Nephron (organoid): ENCODE measurements at regions not wholly inside any gene's neighbourhood (a gene's known extent, or its start where the extent isn't known, plus 50 kb on each side); places are given as distances from the start of the nearest gene placed in this dataset.
A peak's percentile ranks its signal among the peaks of the same experiment; 100 is the strongest.

Experiments used
- H3K27ac Mint-ChIP-seq, 3 experiments: 2 replicates each; pipeline ENCODE4 v1.8.0; 2020; ENCODE audit warnings: mixed read lengths in 3 of 3, mild to moderate bottlenecking in 2 of 3, moderate library complexity in 1 of 3
- H3K27me3 Mint-ChIP-seq: 2 replicates; pipeline ENCODE4 v1.8.0; 2021; ENCODE audit warnings: low read depth, mild to moderate bottlenecking, moderate library complexity, mixed read lengths
- H3K36me3 Mint-ChIP-seq: 2 replicates; pipeline ENCODE4 v1.8.0; 2020; ENCODE audit warnings: low read depth, mixed read lengths
- H3K4me1 Mint-ChIP-seq: 2 replicates; pipeline ENCODE4 v1.8.0; 2020; ENCODE audit warnings: mixed read lengths
- H3K4me3 Mint-ChIP-seq, 3 experiments: 2 replicates each; pipeline ENCODE4 v1.8.0; 2020; ENCODE audit warnings: mild to moderate bottlenecking in 3 of 3, mixed read lengths in 3 of 3, moderate library complexity in 2 of 3
- H3K9me3 Mint-ChIP-seq: 2 replicates; pipeline ENCODE4 v1.8.0; 2020; ENCODE audit warnings: mixed read lengths
- TF ChIP-seq, protein P1 (sequence below), 3 experiments: fragments of 200-600 bp; sonication (generic); IDR thresholded peaks; one replicate each; pipeline ENCODE4 v1.5.0; 2021; ENCODE audit warnings: antibody characterized with exemption in 3 of 3; ENCODE audit not compliant: unreplicated experiment in 3 of 3

DNA sequence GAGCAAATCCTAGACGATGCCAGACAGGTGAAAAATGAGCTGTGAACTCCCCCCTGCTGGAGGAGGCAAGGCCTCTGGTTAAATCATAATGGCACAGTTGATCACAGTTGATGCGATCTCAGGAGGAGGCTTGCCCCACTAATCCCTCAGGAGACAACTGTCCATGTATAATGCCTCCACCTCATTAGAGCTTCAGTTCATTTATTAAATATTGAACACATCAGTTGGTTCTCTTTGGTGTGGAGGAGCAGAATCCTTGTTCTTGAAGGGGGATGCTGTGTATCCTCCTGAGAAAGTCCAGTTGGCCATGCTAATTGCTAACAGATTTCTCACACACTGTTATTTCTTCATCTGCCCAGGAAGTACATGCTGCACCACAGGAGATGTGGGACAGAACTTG, 290.5 kb downstream of the IGSF11 start:
- Mint-ChIP-seq H3K27me3 (no peaks in the 10 kb centered on the region), H3K27ac (no peak overlapping the region), H3K36me3 (no peaks in the 10 kb centered on the region), H3K4me3 (no peak overlapping the region), H3K4me1 (no peaks in the 10 kb centered on the region), H3K9me3 (peaks cover 2% of the 10 kb centered on the region)
- TF ChIP-seq, protein P1, sequence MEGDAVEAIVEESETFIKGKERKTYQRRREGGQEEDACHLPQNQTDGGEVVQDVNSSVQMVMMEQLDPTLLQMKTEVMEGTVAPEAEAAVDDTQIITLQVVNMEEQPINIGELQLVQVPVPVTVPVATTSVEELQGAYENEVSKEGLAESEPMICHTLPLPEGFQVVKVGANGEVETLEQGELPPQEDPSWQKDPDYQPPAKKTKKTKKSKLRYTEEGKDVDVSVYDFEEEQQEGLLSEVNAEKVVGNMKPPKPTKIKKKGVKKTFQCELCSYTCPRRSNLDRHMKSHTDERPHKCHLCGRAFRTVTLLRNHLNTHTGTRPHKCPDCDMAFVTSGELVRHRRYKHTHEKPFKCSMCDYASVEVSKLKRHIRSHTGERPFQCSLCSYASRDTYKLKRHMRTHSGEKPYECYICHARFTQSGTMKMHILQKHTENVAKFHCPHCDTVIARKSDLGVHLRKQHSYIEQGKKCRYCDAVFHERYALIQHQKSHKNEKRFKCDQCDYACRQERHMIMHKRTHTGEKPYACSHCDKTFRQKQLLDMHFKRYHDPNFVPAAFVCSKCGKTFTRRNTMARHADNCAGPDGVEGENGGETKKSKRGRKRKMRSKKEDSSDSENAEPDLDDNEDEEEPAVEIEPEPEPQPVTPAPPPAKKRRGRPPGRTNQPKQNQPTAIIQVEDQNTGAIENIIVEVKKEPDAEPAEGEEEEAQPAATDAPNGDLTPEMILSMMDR (IDR thresholded peaks at IDR 0.05; ENCODE audit: unreplicated experiment in 3 of 3), result no peak

DNA sequence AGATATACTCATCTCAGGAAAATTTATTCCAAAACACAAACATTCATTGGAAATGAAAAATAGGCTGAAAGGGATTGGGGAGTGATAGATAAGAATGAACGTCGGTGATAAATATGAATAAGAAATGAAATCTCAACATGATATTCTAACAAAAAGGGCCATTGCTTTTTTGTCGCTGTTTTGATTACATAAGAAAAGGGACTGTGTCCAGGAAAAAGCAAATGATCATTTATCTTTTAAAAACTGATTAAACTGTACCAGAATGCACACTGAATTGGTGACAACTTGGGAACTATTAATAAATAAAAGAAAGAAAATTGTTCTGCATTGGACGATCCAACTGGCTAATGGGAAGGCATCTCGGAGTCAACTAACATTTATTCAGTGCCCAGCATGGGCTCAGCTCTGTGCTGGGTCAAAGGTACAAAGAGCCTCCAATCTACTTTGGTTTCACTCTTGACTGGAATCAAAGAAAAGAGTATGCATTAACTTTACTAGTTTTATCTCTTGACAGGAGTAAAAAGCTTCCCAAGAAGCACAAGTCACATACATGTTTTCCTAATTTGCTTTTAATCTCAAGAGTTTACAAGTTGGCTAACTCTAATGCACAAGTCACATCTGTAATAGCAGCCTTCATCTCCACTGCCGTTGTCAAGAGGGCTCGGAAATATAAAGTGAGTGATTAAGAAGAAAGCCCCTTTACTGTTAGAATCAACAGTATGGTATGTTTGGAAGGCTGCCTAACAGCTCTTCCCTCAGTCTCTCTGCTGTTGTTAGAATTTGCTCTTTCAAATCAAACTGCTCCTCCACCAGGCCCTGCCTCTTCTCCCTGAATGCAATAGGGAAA, 280.0 kb downstream of the IGSF11 start:
- Mint-ChIP-seq H3K9me3 (peaks cover 5% of the 10 kb centered on the region), H3K27me3 (no peaks in the 10 kb centered on the region), H3K4me1 (peaks cover 5% of the 10 kb centered on the region), H3K4me3 (no peak overlapping the region), H3K36me3 (no peaks in the 10 kb centered on the region), H3K27ac (peak overlapping the region in 2 of 3 experiments; percentile 15 to 17)
- TF ChIP-seq, protein P1 (IDR thresholded peaks at IDR 0.05; ENCODE audit: unreplicated experiment in 3 of 3), result no peak

DNA sequence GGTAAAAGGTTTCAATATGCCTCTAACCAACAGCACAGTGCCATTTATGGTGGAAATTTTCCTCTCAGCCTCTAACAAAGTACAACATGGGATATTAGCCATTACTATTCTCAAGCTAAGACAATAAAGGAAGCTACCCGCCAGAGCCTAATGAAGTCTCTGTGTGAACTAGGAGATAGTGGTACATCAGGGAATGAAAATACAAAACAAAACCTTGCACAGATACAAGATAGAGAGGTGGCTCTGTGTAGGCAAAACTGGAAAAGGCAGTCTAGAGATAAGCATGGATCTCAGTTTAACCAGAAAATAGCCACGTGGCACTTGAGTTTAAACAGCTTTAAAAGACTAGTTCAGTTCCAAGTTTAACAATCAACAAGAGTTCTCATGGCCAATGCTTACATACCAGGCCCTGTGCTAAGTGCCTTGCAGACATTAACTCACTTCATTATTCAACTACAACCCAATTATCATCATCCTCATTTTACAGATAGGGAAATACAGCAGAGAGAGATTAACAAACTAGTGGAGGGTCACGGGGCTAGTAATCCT, 279.3 kb downstream of the IGSF11 start:
- H3K27ac Mint-ChIP-seq, result peak overlapping the region in 2 of 3 experiments; percentile 15 to 17
- H3K36me3 Mint-ChIP-seq, result no peaks in the 10 kb centered on the region
- no peak overlapping the region for H3K4me3 Mint-ChIP-seq

DNA sequence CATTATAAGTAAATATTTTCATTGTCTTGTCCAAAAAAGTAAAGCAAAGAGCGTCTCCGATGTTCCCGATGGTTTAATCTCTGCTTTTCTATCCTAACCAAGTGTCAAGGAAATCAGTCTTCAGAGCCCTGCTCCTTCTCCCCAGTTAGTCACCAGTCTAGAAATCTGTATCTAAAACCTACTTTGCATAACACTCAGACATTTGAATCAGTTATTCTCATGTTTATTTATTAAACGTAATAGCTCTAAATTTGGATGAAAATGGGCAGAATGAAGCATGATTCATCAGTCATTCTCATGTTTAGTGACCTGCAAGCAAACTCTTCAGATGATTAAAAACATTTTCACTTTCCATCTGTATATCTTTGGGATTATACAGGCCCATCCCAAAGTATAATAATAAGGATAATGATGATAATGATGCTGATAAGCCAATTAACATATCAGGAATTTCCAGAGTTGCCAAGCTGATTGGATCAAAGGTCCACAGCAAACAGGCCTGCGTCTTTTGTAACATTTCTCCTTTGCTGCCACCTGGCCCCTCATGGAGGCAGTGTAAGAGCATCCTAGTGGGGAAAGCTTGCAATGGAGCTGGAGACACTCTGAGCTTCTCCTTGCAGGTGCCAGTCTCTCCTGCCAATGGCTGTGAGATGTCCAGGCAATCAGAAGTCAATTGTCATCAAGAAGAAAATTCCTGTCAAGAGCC, 273.9 kb downstream of the IGSF11 start:
- H3K36me3 Mint-ChIP-seq, result no peaks in the 10 kb centered on the region

More for the DNA sequence above, 279.3 kb downstream of the IGSF11 start:
- peaks cover 4% of the 10 kb centered on the region for H3K9me3 Mint-ChIP-seq
- H3K27me3 Mint-ChIP-seq, result no peaks in the 10 kb centered on the region
- H3K4me1 Mint-ChIP-seq, result peaks cover 5% of the 10 kb centered on the region
- TF ChIP-seq, protein P1 (IDR thresholded peaks at IDR 0.05; ENCODE audit: unreplicated experiment in 3 of 3), result no peak

DNA sequence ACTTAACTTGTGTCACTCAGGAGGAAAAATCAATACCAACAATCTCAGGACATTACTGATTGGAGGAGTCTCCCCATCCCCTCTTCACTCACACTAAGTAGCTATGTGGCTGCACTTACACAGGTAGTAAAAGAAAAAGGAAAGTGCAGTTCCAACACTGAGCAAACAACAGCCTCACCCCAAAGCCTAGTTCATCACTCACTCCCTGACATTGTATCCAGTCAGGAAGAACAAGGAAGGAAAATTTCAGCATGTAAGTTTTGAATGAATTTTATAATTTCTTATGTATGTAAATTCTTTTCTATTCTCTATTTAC, 273.4 kb downstream of the IGSF11 start:
- Mint-ChIP-seq H3K4me1 (peaks cover 4% of the 10 kb centered on the region), H3K4me3 (no peak overlapping the region), H3K27ac (no peak overlapping the region), H3K27me3 (no peaks in the 10 kb centered on the region), H3K9me3 (no peaks in the 10 kb centered on the region), H3K36me3 (no peaks in the 10 kb centered on the region)
- TF ChIP-seq, protein P1 (IDR thresholded peaks at IDR 0.05; ENCODE audit: unreplicated experiment in 3 of 3), result no peak

More for the DNA sequence above, 273.9 kb downstream of the IGSF11 start:
- no peak overlapping the region for H3K4me3 Mint-ChIP-seq
- H3K27ac Mint-ChIP-seq, result no peak overlapping the region
- TF ChIP-seq, protein P1 (IDR thresholded peaks at IDR 0.05; ENCODE audit: unreplicated experiment in 3 of 3), result no peak
- no peaks in the 10 kb centered on the region for H3K9me3 Mint-ChIP-seq
- peaks cover 4% of the 10 kb centered on the region for H3K4me1 Mint-ChIP-seq
- no peaks in the 10 kb centered on the region for H3K27me3 Mint-ChIP-seq
